NCI-H2171 treated with DMSO at 0.1 percent for 48 hours (cell line): ENCODE measurements at regions not wholly inside any gene's neighbourhood (a gene's known extent, or its start where the extent isn't known, plus 50 kb on each side); places are given as distances from the start of the nearest gene placed in this dataset.

Experiments used
- DNase-seq: peaks from one replicate; lab custom pipeline; 2025; lab: John Stamatoyannopoulos, UW

DNA sequence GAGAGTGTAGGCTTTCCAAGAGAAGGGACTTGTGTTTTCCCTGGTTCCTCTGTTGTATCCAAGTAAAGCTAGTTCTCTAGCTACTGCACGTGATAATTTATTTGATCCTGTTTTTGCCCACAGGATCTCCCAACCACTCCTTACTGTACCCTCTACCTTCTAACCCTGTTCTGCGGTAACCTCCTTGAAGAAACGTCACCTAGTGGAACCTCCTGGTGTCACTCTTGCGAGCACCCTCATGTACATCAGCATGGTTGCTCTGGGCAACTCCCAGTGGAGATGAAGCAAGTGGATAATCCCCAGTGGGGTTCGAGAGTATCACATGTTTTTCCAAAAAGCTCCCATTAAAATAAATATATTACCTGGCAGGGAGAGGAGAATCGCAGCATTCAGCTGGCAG lies 108.9 kb upstream of the CLMP start:
- no peak for DNase-seq

DNA sequence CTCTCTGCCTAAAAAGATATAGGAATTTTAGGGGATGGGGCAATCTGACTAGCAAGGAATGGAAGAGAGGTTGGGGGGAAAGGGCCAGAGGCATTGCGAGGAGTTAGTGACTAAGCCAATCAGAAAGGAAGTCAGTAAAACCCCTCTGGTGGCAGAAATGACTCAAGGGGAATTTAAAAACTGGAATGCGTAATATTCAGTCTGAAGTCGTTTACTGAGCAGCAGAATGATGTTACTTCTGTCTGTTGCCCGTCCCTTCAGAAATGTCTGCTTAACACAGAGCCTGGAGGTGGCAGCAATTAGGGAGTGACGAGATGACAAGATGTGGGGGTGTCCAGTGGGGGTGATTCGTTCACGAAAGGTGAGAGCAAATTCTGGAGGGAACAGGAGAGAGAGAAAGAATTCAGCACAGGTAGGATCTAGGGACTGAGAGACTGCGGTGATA lies 107.7 kb upstream of the CLMP start:
- DNase-seq = no peak

DNA sequence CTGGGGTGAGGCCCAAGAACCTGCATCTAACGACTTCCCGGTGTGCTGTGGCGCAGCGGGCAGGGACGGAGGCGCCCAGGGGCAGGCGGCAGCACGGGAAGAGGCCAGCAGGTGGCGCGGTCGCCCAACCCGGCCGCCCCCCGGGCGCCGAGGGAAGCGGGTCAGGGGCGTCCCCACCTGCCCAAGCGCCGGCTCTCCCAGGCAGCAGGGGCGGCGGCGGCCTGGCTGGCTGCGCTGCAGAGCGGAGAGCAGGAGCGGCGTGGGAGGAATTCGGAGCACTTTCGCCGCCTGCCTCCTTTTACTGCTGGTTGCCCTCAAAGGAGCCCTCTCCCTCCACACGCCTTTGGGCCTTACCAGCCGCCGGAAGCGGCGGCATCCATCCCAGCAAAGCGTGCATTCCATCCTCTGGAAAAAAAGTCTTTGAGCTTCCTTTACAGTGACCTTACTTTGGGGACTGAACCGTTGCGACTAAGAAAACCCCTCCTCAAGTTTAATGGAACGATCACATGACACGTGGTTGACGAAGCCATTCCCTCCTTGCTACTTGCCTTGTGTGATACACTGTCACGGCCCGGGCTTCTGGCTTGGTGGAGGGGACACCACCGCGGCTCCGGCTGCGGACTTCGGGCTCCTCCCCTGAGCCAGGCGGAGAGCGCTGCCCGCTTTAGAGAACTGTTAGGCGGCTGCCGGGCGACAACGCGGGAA lies 106.8 kb upstream of the CLMP start:
- DNase-seq = no peak

DNA sequence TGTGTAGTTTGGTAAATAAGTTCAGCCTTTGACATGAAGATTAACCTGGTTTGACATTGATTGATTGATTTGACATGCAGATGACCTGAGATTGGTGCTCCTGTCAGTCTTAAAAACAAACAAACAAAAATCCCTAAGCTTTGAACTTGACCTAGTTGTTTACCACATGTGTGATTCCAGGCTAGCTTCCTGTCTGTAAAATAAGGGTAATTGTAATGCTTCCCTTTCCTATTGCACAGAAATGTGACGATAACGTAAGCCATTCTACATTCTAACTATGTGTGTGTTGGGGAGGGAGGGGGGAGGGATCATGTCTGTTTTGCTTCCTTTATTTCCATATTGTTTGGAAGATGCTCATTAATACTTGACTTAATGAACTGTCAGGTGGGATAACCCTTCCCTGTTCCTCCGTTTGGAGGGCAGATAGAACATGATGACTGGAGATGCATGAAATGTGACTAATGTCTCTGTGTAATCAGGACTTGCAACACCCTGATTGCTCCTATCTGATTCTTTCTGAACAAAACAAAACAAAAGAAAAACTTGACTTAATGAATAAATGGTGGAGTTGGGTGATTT lies 106.1 kb upstream of the CLMP start:
- DNase-seq = no peak

DNA sequence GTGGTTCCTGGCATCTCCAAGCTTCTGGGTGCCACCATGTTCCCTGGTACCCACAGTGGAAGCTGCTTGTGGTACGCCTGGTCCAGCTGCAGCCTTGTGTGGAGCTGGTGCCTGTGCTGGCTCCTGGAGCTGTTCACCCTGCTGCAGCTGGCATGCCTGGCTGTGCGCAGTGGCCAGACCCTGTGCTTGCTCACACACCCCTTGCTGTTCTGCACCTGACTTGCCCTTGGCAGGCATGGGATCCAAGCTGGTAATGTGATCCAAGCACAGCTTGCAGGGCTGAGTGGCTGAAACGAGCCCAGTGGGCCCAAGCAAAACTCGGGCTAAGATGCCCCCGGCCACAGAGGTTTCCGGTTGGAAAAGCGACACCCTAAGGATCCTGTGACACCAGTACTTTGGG lies 104.7 kb upstream of the CLMP start:
- no peak for DNase-seq

DNA sequence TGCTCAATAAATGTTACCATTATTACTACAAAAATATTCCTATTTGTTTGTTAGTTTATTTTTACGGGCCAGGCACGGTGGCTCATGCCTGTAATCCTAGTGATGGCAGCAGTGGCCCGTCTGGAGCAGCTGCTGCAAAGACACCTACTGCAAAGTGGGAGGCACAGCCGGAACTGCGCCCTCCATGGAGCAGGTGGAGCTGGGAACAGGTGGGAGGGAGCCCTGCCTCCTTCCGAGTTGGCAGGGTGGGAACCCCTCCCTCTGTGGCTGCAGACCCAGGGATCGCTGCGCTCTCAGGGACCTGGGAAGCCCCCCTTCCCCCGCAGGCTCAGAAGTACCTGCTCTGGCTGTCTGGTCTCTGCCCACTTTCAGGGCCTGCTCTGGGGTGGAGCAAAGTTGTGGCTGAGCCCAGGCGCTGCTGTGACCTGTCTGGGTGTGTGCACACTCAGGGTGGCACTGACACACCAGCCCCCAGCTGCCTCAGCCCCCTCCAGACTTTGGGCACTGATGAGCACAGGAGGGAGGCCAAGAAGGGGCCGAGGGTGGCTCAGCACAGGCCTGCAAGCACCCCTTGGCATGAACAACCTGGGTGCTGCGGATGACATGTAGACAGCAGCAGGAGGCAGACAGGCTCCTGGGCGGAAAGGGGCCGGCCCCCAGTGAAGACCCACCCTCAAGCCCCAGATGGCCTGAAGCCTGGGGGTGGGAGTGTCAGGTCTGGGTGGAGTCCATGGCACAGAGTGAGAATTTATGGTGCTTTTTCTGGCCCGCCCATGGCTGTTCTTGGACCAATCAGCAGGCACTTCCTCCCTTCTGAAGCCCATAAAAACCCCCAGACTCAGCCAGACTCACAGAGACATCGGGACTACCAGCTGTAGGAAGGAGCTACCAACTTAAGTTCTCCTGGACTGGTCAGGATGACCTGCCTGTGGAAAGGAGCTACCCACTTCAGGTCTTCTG lies 103.7 kb upstream of the CLMP start:
- no peak for DNase-seq

DNA sequence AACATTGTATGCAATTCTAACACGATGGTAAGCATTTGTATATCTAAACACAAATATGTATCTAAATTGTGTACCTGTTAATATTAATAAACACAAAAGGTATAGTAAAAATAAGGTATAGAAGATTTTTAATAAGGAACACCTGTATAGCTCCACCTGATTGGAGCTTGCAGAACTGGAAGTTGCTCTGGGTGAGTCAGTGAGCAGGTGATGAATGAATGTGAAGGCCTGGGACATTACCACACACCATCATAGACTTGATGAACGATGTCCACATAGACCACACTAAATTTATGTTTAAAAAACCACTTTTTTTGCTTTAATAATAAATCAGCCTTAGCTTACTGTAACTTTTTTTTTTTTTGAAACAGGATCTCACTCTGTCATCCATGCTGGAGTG lies 97.6 kb upstream of the CLMP start:
- no peak for DNase-seq

DNA sequence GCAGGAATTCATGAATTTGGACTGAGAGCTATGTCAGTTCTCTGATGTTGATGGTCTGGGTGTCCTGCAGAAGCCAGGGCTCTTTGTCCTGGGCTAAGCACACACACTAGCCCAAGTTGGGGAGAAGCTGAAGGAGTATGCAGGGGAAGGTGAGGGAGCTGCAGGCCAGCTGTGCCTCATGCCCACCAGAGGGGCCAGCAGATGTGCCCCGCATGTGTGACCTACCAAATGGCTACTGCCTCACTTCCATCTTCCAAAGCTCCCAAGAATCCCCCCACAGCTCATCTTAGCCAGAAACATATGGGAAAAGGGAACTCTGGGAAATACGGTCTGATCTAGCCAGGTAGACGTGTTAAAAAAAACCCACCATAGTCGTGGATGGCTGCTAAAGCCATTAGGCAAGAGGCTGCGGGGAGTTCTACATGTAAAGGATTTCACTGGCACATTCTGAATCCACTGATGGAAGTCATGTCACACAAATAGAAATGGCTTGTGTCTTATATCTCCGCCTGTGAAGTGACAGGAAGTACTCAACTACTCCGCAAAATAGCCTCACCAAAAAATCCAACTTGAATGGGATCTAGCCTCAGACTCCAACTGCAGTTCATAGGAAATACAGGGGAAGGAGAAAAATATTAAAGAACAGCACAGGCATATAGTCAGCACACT lies 96.3 kb upstream of the CLMP start:
- DNase-seq = no peak

- DNase-seq = no peak
Measured at GRCh38 chr11:123286761-123287160, 91.7 kb upstream of the CLMP start.

DNA sequence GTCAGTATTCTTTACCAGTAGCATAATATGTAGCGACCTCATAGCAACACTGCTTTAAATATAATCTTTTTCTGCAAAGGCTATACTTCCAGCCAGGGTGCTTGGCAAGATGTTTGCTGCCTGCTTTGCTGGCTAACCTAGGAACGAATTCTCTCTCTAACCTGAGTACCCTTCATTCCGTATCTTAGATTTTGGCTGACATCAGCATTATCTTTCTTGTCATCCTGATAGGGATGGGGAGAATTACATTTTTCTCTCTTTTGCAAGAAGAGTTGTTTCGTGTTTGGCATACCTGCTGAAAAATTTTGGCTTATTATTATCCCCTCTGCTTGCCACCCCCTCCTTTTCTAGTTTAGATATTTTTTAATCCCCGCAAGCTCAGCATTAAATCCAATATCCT lies 91.2 kb upstream of the CLMP start:
- DNase-seq = no peak

DNA sequence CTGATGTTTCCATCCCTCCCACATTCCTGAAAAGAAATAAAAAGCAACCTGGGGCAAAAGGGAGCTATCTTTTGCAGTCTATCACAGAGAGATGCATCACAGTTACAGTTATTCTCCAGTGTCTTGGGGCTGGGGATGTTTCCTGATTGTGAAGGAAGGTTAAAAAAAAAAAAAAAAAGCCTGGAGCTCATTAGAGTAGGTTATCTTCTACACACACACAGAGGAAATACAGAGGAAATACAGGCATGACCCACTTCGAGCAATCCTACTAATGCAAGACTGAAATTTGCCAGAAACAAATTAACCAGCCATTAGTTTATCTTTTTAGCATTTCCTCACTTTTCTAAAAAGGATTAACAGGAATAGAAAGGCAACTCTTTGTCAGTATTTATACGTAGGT lies 89.4 kb upstream of the CLMP start:
- DNase-seq = no peak

DNA sequence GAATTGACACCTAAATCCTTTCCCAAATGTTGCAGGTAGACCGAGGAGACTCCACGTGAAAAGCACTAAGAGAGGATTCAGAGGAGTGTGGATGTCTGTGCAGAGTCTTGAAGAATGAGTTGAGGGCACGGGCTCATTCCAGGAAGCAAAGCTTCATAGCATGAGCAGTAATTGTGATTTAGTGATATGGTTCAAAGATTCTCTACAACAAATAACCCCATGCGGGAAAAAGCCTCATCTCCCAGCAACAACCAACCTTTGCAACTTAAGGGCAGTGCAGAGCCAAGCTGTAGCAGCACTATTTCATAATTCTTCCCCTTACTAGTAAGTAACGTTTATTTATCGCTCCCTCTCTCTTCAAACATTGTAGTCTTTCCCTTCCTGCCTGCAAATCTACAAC lies 87.5 kb upstream of the CLMP start:
- no peak for DNase-seq

DNA sequence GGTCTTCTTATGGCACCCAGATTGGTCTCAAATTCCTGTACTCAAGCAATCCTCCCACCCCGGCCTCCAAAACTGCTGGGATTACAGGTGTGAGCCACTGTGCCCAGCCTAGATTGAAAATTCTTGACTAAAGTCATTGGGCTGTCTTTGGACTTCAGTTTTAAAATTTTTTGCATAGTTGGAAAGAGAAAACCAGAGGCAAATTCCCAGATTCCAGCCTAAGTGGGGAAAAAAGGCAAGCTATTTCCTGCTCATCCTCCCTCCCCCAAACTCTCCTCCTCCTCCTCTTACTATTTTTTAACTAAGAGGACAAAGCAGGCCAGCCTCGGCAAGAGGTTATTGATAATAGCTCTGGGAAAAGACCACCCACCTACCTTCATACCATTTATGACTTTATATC lies 78.6 kb upstream of the CLMP start:
- DNase-seq = no peak

DNA sequence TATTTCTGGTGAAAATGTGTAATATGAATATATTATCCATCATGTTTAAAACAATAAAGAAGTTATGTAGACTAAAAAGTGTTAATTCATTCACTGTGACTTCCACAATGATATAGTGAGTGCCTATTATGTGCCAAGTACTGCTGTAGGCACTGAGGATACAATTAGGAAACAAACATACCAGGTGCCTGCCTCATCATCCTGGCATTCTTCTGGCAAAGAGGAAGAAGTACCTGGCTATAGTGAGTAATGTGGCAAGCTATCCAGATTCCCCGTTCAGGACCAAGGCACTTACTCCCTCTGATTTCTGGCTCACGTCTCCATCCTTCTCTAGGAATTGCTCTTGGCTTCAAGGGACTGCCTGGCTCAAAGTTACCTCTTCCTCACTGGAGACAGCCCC lies 77.5 kb upstream of the CLMP start:
- no peak for DNase-seq

- DNase-seq = peak; percentile 18
Measured at GRCh38 chr11:123268156-123268555, 73.1 kb upstream of the CLMP start.

DNA sequence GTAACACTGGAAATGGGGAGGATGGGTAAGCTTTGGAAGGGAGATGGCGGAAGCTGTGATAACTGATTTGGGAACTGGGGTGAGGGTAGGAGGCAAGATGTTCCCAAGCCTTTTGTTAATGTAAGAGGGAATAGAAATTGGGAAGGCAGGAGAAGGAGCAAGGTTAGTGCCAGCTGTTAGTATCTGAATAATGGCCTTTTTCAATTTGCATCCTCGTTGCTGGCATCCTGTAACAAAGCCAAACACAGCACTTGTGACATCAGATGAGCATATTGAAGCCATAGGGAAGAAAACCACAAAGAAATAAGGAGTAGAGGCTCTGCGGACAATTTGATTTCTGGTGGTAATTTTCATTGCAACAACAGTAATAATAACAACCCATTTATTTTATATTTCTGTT lies 70.9 kb upstream of the CLMP start:
- no peak for DNase-seq

DNA sequence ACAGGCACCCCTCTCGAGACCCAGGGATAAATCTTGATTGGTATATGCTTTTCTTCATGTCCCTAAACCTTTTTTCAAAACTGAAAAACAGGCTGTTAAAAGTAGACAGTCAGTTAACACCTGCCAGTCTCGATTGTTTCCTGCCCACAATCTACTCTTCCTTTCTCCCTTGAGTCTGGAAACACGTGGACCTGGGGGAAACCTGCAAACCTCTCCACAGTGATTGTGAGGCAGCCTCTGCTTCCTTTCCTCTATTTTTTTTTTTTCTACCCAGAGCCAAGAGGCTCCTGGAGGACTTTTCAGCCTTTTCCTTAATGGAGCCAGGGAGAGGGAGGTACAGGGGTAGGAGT lies 69.4 kb upstream of the CLMP start:
- DNase-seq = no peak

DNA sequence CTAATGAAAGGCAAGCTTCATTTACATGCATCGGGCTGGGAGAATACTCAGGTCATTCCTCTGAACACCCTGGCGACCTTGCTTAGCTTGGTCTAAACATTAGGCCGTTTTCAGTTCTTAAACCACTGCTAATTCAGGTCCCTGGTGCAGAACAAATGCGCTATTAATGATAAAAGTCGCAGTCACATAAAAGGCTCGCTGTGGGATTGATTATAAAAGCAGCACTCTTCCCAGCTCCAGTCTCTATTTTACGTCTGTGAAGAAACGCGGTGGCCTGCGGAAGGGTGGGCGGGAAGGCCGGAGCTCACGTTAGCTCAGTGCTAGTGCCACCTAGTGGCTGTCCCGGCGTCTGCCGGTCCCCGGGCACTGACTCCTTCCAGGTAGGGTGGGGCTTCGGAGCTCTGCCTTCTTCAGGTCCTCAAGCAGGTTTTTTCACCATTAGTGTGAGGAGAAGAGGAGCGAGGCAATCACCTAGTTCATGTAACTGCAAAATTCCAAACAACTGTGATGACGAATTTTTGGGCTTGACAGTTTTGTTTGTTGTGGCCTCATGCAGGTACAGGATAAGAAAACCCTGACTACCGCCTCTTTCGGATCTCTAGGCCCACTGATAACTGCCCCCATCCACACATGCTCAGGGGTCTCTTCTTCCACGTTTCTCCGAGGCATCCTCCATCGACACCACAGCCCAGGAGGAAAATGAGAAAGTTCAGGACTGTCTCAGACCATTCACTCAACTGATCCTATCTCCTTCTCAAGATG lies 66.5 kb upstream of the CLMP start:
- DNase-seq = no peak

- no peak for DNase-seq
Measured at GRCh38 chr11:123260511-123261211, 65.6 kb upstream of the CLMP start.

GRCh38 chr11:123258877-123259276 lies 63.8 kb upstream of the CLMP start:
- DNase-seq = no peak

DNA sequence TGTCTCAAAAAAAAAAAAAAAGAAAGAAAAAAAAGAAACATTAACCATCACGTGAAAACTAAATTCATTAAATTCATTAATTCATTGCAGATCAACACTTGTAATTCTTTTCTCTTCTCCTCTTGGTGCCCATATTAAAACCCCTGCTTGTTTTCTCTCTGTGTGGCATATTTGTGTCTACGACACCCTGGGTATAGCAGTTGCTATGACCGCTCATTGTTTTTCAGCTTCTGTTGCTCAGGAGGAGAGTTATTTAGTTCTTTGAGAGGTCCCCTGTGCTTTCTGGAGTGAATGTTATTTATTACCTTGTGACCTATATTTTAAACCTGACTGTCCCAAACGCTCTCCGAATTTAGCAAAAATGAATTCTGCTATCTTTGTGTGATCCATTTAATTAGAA lies 62.3 kb upstream of the CLMP start:
- DNase-seq = no peak
